Endothelial cell (in vitro differentiated cells): ENCODE measurements at regions not wholly inside any gene's neighbourhood (a gene's known extent, or its start where the extent isn't known, plus 50 kb on each side); places are given as distances from the start of the nearest gene placed in this dataset.

Experiments used
- DNase-seq: peaks from one replicate; pipeline ENCODE4 v3.0.0; 2021; ENCODE audit warnings: low spot score
- H3K27ac Mint-ChIP-seq: one replicate; pipeline ENCODE4 v1.8.0; 2021; ENCODE audit warnings: mixed read lengths, inconsistent platforms; ENCODE audit not compliant: unreplicated experiment
- H3K27me3 Mint-ChIP-seq: one replicate; pipeline ENCODE4 v1.8.0; 2021; ENCODE audit warnings: mild to moderate bottlenecking, moderate library complexity, mixed read lengths, inconsistent platforms; ENCODE audit not compliant: unreplicated experiment
- H3K36me3 Mint-ChIP-seq: one replicate; pipeline ENCODE4 v1.8.0; 2021; ENCODE audit warnings: mild to moderate bottlenecking, low read depth, mixed read lengths, inconsistent platforms; ENCODE audit not compliant: unreplicated experiment
- H3K4me1 Mint-ChIP-seq: one replicate; pipeline ENCODE4 v1.8.0; 2021; ENCODE audit warnings: mild to moderate bottlenecking, mixed read lengths, inconsistent platforms; ENCODE audit not compliant: unreplicated experiment
- H3K4me3 Mint-ChIP-seq: one replicate; pipeline ENCODE4 v1.8.0; 2021; ENCODE audit warnings: mild to moderate bottlenecking, mixed read lengths, inconsistent platforms; ENCODE audit not compliant: unreplicated experiment
- H3K9me3 Mint-ChIP-seq: one replicate; pipeline ENCODE4 v1.8.0; 2021; ENCODE audit warnings: mixed read lengths, inconsistent platforms; ENCODE audit not compliant: unreplicated experiment
- TF ChIP-seq, protein P1 (sequence below): fragments of 200-600 bp; sonication (generic); IDR thresholded peaks from one replicate; pipeline ENCODE4 v1.5.0; 2021; ENCODE audit warnings: antibody characterized with exemption; ENCODE audit not compliant: unreplicated experiment

DNA sequence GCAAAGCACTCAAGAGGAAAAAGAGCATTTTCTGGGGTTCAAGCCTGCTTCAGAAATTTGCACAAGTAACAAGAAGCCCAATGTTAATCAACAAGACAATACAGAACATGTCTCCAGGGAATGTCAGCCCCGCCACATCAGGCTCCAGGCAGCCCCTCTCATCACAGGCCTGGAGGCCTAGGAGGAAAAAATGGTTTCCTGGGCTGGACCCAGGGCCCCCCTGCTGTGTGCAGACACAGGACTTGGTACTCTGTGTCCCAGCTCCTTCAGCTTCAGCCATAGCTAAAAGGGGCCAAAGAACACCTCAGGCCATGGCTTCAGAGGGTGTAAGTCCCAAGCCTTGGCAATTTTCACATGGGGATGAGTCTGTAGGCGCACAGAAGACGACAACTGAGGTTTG lies 802.9 kb upstream of the KLHL29 start:
- TF ChIP-seq, protein P1, sequence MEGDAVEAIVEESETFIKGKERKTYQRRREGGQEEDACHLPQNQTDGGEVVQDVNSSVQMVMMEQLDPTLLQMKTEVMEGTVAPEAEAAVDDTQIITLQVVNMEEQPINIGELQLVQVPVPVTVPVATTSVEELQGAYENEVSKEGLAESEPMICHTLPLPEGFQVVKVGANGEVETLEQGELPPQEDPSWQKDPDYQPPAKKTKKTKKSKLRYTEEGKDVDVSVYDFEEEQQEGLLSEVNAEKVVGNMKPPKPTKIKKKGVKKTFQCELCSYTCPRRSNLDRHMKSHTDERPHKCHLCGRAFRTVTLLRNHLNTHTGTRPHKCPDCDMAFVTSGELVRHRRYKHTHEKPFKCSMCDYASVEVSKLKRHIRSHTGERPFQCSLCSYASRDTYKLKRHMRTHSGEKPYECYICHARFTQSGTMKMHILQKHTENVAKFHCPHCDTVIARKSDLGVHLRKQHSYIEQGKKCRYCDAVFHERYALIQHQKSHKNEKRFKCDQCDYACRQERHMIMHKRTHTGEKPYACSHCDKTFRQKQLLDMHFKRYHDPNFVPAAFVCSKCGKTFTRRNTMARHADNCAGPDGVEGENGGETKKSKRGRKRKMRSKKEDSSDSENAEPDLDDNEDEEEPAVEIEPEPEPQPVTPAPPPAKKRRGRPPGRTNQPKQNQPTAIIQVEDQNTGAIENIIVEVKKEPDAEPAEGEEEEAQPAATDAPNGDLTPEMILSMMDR: no peak
- peaks cover 7% of the 10 kb centered on the region for H3K27me3 Mint-ChIP-seq
- DNase-seq: no peak
- H3K27ac Mint-ChIP-seq: no peak overlapping the region
- peaks cover 11% of the 10 kb centered on the region for H3K36me3 Mint-ChIP-seq
- H3K9me3 Mint-ChIP-seq: peaks cover 13% of the 10 kb centered on the region
- H3K4me1 Mint-ChIP-seq: no peaks in the 10 kb centered on the region
- no peak overlapping the region for H3K4me3 Mint-ChIP-seq

DNA sequence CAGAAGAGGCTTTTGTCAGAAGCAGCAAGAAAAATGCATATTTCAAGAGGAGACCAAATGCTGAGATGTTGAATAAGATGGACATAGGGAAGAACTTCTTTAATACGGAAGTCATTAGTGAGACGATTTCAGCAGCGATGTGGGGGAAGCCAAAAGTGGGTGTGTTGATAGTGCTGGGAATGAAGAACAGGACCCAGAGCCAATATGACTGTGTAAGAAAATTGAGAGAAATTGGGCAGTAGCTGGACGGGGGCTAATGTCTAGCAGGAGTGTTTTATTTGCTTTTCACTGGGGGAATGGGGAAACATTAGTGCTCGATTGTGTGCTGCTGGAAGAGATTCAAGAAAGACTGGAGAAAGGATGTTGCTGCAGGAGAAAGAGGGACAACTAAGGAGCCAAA lies 788.7 kb upstream of the KLHL29 start:
- Mint-ChIP-seq H3K4me1 (peaks cover 17% of the 10 kb centered on the region), H3K36me3 (no peaks in the 10 kb centered on the region), H3K4me3 (no peak overlapping the region), H3K27ac (no peak overlapping the region), H3K9me3 (no peaks in the 10 kb centered on the region), H3K27me3 (no peaks in the 10 kb centered on the region)
- TF ChIP-seq, protein P1: no peak
- DNase-seq: no peak

DNA sequence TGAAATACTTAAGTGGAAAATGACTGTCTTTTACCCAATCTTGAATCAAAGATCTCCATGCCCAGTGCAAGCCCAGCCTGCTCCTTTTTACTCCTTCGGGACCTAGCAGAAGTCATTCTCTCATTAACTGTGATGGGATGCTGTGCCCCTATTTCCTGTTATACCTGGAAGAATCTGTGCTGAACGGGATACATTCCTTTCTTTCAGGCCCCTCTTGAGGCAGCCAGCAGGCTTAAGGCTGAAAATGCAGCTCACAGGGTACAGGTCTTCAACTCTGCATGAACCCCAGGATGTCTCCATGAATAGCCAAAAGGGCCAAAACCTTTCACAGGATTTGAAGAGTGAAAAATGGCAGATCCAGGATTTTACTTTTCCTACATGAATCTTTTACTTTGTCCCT lies 784.8 kb upstream of the KLHL29 start:
- H3K27ac Mint-ChIP-seq: no peak overlapping the region
- no peak for DNase-seq

GRCh38 chr2:22600999-22601398 lies 784.0 kb upstream of the KLHL29 start:
- H3K4me3 Mint-ChIP-seq: no peak overlapping the region
- H3K9me3 Mint-ChIP-seq: no peaks in the 10 kb centered on the region
- TF ChIP-seq, protein P1: no peak
- no peak for DNase-seq
- H3K4me1 Mint-ChIP-seq: peaks cover 16% of the 10 kb centered on the region
- no peaks in the 10 kb centered on the region for H3K36me3 Mint-ChIP-seq
- no peak overlapping the region for H3K27ac Mint-ChIP-seq
- no peaks in the 10 kb centered on the region for H3K27me3 Mint-ChIP-seq

More for the DNA sequence above, 784.8 kb upstream of the KLHL29 start:
- Mint-ChIP-seq H3K36me3 (no peaks in the 10 kb centered on the region), H3K4me3 (no peak overlapping the region), H3K4me1 (peaks cover 17% of the 10 kb centered on the region), H3K27me3 (no peaks in the 10 kb centered on the region), H3K9me3 (no peaks in the 10 kb centered on the region)
- TF ChIP-seq, protein P1: no peak

GRCh38 chr2:22604136-22604535 lies 780.8 kb upstream of the KLHL29 start:
- DNase-seq: no peak
- H3K27ac Mint-ChIP-seq: no peak overlapping the region
- no peaks in the 10 kb centered on the region for H3K36me3 Mint-ChIP-seq
- H3K4me1 Mint-ChIP-seq: peaks cover 6% of the 10 kb centered on the region
- no peak overlapping the region for H3K4me3 Mint-ChIP-seq
- TF ChIP-seq, protein P1: no peak
- H3K27me3 Mint-ChIP-seq: no peaks in the 10 kb centered on the region
- H3K9me3 Mint-ChIP-seq: no peaks in the 10 kb centered on the region
